Activated CD8-positive, alpha-beta T cell treated with anti-CD3 and anti-CD28 coated beads for 36 hours (primary cell): ENCODE measurements at regions not wholly inside any gene's neighbourhood (a gene's known extent, or its start where the extent isn't known, plus 50 kb on each side); places are given as distances from the start of the nearest gene placed in this dataset.

Experiments
- ATAC-seq: fragments of 200-7000 bp; cut with Tn5 transposase; one replicate; pipeline ENCODE4 v1.10.0; 2021; ENCODE audit warnings: mild to moderate bottlenecking, moderate library complexity
- CTCF ChIA-PET: fragments of 350-600 bp; sonication (Branson Sonifier 250); formaldehyde crosslinking; loops from one replicate; lab custom pipeline; 2021; ENCODE audit warnings: antibody characterized with exemption; lab: Charles Lee
- POLR2A ChIA-PET: fragments of 350-600 bp; sonication (Branson Sonifier 250); formaldehyde crosslinking; loops from one replicate; lab custom pipeline; 2021; ENCODE audit warnings: antibody characterized with exemption; lab: Charles Lee
- DNase-seq: peaks from one replicate; pipeline ENCODE4 v3.0.0-alpha.2; 2020
- H3K27ac Mint-ChIP-seq: one replicate; pipeline ENCODE4 v1.8.0; 2021; ENCODE audit warnings: mild to moderate bottlenecking, mixed read lengths
- H3K27me3 Mint-ChIP-seq: one replicate; pipeline ENCODE4 v1.8.0; 2021; ENCODE audit warnings: mixed read lengths
- H3K36me3 Mint-ChIP-seq: one replicate; pipeline ENCODE4 v1.8.0; 2021; ENCODE audit warnings: low read depth, mixed read lengths
- H3K4me1 Mint-ChIP-seq: one replicate; pipeline ENCODE4 v1.8.0; 2021; ENCODE audit warnings: low read depth, mixed read lengths
- H3K4me3 Mint-ChIP-seq: one replicate; pipeline ENCODE4 v1.8.0; 2021; ENCODE audit warnings: mild to moderate bottlenecking, moderate library complexity, mixed read lengths
- H3K9me3 Mint-ChIP-seq: one replicate; pipeline ENCODE4 v1.8.0; 2021; ENCODE audit warnings: mixed read lengths
- intact Hi-C: fragments of 100-400 bp; cut with micrococcal nuclease; formaldehyde crosslinking; loops from one replicate; pipeline ENCODE4 v1.10.0; 2022
- TF ChIP-seq, protein P1 (sequence below): fragments of 200-600 bp; IDR thresholded peaks from one replicate; pipeline ENCODE4 v1.8.0; 2022; ENCODE audit warnings: antibody characterized with exemption, mild to moderate bottlenecking

DNA sequence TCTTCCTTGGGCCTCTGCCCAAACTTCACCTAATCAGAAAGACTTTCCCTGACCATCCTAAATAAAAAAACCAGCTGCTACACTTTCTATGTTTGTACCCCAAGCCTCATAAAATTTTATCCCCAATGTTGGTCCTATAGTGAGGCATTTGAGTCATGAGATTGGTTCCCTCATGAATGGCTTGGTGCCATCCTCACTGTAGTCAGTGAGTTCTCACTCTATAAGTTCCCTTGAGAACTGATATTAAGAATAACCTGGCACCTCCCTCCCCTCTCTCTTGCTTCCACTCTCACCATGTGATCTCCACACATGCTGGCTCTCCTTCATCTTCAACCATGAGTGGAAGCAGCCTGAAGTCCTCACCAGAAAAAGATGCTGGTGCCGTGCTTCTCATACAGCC lies 316.9 kb upstream of the PRDM1 start:
- CTCF ChIA-PET: no interaction called here
- intact Hi-C loops: no loop called here
- Mint-ChIP-seq H3K4me1 (no peaks in the 10 kb centered on the region), H3K9me3 (no peaks in the 10 kb centered on the region), H3K27me3 (no peaks in the 10 kb centered on the region), H3K36me3 (no peaks in the 10 kb centered on the region), H3K27ac (no peak overlapping the region), H3K4me3 (no peak overlapping the region)
- POLR2A ChIA-PET: no interaction called here
- ATAC-seq (no peak), DNase-seq (no peak)
- TF ChIP-seq, protein P1, sequence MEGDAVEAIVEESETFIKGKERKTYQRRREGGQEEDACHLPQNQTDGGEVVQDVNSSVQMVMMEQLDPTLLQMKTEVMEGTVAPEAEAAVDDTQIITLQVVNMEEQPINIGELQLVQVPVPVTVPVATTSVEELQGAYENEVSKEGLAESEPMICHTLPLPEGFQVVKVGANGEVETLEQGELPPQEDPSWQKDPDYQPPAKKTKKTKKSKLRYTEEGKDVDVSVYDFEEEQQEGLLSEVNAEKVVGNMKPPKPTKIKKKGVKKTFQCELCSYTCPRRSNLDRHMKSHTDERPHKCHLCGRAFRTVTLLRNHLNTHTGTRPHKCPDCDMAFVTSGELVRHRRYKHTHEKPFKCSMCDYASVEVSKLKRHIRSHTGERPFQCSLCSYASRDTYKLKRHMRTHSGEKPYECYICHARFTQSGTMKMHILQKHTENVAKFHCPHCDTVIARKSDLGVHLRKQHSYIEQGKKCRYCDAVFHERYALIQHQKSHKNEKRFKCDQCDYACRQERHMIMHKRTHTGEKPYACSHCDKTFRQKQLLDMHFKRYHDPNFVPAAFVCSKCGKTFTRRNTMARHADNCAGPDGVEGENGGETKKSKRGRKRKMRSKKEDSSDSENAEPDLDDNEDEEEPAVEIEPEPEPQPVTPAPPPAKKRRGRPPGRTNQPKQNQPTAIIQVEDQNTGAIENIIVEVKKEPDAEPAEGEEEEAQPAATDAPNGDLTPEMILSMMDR: no peak

DNA sequence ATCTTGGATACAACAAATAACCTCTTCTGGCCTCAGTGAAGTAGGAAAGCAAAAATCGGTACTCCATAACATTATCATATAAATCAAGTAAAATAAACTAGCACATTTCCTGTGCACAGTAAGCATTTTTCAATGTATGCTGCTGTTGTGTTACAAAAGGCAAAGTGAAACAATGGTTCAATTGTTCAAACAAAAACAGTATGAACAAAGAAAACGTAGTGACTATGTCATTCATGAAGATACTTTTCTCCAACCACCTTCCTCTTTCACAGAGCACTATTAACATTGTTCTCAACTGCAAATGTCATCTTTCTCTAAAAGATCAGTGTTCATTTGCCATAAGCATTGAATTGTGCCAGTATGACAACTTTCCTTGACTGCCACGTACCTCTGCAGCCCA lies 318.6 kb upstream of the PRDM1 start:
- Mint-ChIP-seq H3K36me3 (no peaks in the 10 kb centered on the region), H3K27ac (no peak overlapping the region), H3K9me3 (no peaks in the 10 kb centered on the region), H3K4me3 (no peak overlapping the region), H3K27me3 (peaks cover 4% of the 10 kb centered on the region), H3K4me1 (no peaks in the 10 kb centered on the region)
- CTCF ChIA-PET: no interaction called here
- TF ChIP-seq, protein P1: no peak
- no peak for ATAC-seq
- no peak for DNase-seq
- POLR2A ChIA-PET: no interaction called here
- intact Hi-C loops: no loop called here

DNA sequence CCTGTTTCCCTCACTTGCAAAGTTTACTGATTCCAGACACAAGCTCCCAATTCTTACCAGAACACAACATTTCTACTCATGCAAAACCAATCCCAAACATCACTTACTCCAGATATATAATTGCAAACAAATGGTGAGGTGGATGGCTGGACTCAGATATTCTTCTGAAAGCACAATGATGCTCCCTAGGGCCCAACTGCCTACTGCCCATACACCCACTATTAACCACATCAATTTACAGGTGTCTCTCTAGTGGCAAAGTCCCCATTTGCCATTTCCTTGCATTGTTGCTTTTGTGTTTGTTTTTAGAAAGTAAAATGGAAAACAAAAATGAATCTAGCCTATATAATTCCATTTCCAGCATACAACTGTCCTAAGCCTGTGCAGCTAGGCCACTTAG lies 320.9 kb upstream of the PRDM1 start:
- intact Hi-C loops: no loop called here
- peaks cover 4% of the 10 kb centered on the region for H3K27me3 Mint-ChIP-seq
- TF ChIP-seq, protein P1: no peak
- CTCF ChIA-PET: no interaction called here
- no peaks in the 10 kb centered on the region for H3K9me3 Mint-ChIP-seq
- no peaks in the 10 kb centered on the region for H3K36me3 Mint-ChIP-seq
- DNase-seq: no peak
- H3K4me3 Mint-ChIP-seq: no peak overlapping the region
- POLR2A ChIA-PET: interaction anchor here (0.8 kb wide), 1 partner anchor 334 kb away, joined by 3 read pairs; no protein-coding TSS in a partner anchor
- no peak for ATAC-seq
- H3K4me1 Mint-ChIP-seq: no peaks in the 10 kb centered on the region
- no peak overlapping the region for H3K27ac Mint-ChIP-seq

DNA sequence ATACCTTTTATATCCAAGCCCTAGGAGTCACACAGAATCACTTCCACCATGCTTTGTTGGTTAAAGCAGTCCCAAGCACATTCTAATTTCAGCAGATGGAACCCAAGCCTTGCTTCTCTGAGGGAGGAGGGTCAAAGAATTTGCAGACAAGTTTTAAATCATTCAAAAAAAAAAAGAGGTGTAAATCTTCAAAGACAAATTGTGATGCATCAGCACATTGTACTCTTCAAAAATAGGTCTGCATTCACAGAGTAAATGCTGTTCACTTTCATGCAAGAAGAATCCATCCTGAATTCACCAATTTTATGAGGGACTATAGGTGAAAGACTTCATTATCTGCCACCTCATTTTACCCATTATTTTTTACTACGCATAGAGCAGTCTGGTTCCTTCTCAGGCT lies 321.8 kb upstream of the PRDM1 start:
- H3K9me3 Mint-ChIP-seq: no peaks in the 10 kb centered on the region
- no peak for DNase-seq
- intact Hi-C loops: no loop called here
- no peaks in the 10 kb centered on the region for H3K36me3 Mint-ChIP-seq
- H3K4me3 Mint-ChIP-seq: no peak overlapping the region
- no peak for ATAC-seq
- TF ChIP-seq, protein P1: no peak
- peaks cover 4% of the 10 kb centered on the region for H3K4me1 Mint-ChIP-seq
- peaks cover 4% of the 10 kb centered on the region for H3K27me3 Mint-ChIP-seq
- CTCF ChIA-PET: no interaction called here
- no peak overlapping the region for H3K27ac Mint-ChIP-seq
- POLR2A ChIA-PET: interaction anchor here (0.8 kb wide), 1 partner anchor 335 kb away, joined by 3 read pairs; no protein-coding TSS in a partner anchor

DNA sequence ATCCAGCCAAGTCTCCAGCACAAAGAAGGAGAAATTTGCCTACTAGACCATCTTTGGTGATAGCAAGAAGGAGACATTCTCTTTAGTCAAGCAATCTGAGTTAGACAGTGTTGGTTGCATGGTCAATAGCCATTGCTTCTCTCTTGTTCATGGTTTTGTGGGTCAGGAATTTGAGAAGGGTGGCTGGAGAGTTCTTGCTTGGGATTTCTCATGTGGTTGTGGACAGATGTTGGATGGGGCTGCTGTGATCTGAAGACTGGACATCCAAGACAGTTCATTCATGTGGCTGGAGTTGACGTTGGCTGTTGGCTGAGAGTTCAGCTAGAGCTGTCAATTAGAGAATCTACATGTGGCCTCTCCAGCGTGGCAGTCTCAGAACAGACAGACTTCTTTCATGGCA lies 322.3 kb upstream of the PRDM1 start:
- POLR2A ChIA-PET: no interaction called here
- intact Hi-C loops: no loop called here
- H3K27me3 Mint-ChIP-seq: peaks cover 4% of the 10 kb centered on the region
- no peak overlapping the region for H3K4me3 Mint-ChIP-seq
- CTCF ChIA-PET: no interaction called here
- H3K9me3 Mint-ChIP-seq: no peaks in the 10 kb centered on the region
- ATAC-seq (no peak), DNase-seq (no peak)
- peaks cover 4% of the 10 kb centered on the region for H3K4me1 Mint-ChIP-seq
- no peak overlapping the region for H3K27ac Mint-ChIP-seq
- no peaks in the 10 kb centered on the region for H3K36me3 Mint-ChIP-seq
- TF ChIP-seq, protein P1: no peak
